Activated CD8-positive, alpha-beta T cell treated with anti-CD3 and anti-CD28 coated beads for 36 hours (primary cell): ENCODE measurements at regions not wholly inside any gene's neighbourhood (a gene's known extent, or its start where the extent isn't known, plus 50 kb on each side); places are given as distances from the start of the nearest gene placed in this dataset.

Experiments used
- ATAC-seq: fragments of 200-7000 bp; cut with Tn5 transposase; one replicate; pipeline ENCODE4 v1.10.0; 2021; ENCODE audit warnings: mild to moderate bottlenecking, moderate library complexity
- CTCF ChIA-PET: fragments of 350-600 bp; sonication (Branson Sonifier 250); formaldehyde crosslinking; loops from one replicate; lab custom pipeline; 2021; ENCODE audit warnings: antibody characterized with exemption; lab: Charles Lee
- POLR2A ChIA-PET: fragments of 350-600 bp; sonication (Branson Sonifier 250); formaldehyde crosslinking; loops from one replicate; lab custom pipeline; 2021; ENCODE audit warnings: antibody characterized with exemption; lab: Charles Lee
- DNase-seq: peaks from one replicate; pipeline ENCODE4 v3.0.0-alpha.2; 2020
- H3K27ac Mint-ChIP-seq: one replicate; pipeline ENCODE4 v1.8.0; 2021; ENCODE audit warnings: mild to moderate bottlenecking, mixed read lengths
- H3K27me3 Mint-ChIP-seq: one replicate; pipeline ENCODE4 v1.8.0; 2021; ENCODE audit warnings: mixed read lengths
- H3K36me3 Mint-ChIP-seq: one replicate; pipeline ENCODE4 v1.8.0; 2021; ENCODE audit warnings: low read depth, mixed read lengths
- H3K4me1 Mint-ChIP-seq: one replicate; pipeline ENCODE4 v1.8.0; 2021; ENCODE audit warnings: low read depth, mixed read lengths
- H3K4me3 Mint-ChIP-seq: one replicate; pipeline ENCODE4 v1.8.0; 2021; ENCODE audit warnings: mild to moderate bottlenecking, moderate library complexity, mixed read lengths
- H3K9me3 Mint-ChIP-seq: one replicate; pipeline ENCODE4 v1.8.0; 2021; ENCODE audit warnings: mixed read lengths
- intact Hi-C: fragments of 100-400 bp; cut with micrococcal nuclease; formaldehyde crosslinking; loops from one replicate; pipeline ENCODE4 v1.10.0; 2022
- TF ChIP-seq, protein P1 (sequence below): fragments of 200-600 bp; IDR thresholded peaks from one replicate; pipeline ENCODE4 v1.8.0; 2022; ENCODE audit warnings: antibody characterized with exemption, mild to moderate bottlenecking

DNA sequence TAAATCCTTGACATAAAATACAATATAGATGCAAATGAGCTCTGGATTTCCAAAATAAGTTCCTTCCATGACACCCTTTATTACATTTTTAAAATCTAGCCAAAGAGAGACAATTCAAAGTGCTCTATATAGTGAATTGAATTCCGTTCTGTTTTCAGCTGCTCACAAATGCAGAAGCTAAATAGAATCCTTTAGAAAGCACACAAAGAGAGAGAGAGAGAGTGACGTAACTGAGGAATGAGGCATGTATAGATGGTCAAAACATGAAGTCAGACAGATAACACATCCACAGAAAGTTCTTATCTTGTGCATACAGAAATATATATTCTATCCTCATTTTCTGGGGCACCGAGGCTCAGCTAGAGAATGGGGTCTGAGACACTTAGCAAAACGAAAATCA, 344.7 kb upstream of the NETO1 start:
- TF ChIP-seq, protein P1, sequence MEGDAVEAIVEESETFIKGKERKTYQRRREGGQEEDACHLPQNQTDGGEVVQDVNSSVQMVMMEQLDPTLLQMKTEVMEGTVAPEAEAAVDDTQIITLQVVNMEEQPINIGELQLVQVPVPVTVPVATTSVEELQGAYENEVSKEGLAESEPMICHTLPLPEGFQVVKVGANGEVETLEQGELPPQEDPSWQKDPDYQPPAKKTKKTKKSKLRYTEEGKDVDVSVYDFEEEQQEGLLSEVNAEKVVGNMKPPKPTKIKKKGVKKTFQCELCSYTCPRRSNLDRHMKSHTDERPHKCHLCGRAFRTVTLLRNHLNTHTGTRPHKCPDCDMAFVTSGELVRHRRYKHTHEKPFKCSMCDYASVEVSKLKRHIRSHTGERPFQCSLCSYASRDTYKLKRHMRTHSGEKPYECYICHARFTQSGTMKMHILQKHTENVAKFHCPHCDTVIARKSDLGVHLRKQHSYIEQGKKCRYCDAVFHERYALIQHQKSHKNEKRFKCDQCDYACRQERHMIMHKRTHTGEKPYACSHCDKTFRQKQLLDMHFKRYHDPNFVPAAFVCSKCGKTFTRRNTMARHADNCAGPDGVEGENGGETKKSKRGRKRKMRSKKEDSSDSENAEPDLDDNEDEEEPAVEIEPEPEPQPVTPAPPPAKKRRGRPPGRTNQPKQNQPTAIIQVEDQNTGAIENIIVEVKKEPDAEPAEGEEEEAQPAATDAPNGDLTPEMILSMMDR: no peak
- Mint-ChIP-seq H3K27me3 (no peaks in the 10 kb centered on the region), H3K4me1 (no peaks in the 10 kb centered on the region), H3K36me3 (no peaks in the 10 kb centered on the region), H3K27ac (no peak overlapping the region), H3K4me3 (no peak overlapping the region), H3K9me3 (no peaks in the 10 kb centered on the region)
- no peak for DNase-seq
- no peak for ATAC-seq
- POLR2A ChIA-PET: no interaction called here
- CTCF ChIA-PET: no interaction called here
- intact Hi-C loops: no loop called here

DNA sequence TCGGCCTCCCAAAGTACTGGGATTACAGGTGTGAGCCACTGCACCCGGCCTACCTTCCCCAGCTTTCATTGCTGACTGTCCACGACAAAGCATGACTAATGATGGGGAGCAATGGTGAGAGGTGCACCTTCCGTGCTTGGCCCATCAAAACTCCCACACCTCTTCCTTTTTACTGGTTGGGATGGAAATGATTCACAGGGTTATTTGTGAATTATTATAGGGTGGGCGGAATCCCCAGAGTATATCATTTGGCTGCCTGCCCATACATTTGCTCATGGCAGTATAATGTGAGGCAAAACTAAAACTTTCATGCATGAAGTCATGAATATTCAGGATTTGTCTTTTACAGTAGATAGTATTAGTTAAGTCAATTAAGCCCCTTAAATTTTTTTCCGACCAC, 334.2 kb upstream of the NETO1 start:
- no peaks in the 10 kb centered on the region for H3K36me3 Mint-ChIP-seq
- no peaks in the 10 kb centered on the region for H3K4me1 Mint-ChIP-seq
- intact Hi-C loops: no loop called here
- ChIA-PET CTCF (no interaction called here), POLR2A (no interaction called here)
- DNase-seq (no peak), ATAC-seq (no peak)
- H3K27ac Mint-ChIP-seq: no peak overlapping the region
- no peaks in the 10 kb centered on the region for H3K9me3 Mint-ChIP-seq
- TF ChIP-seq, protein P1: no peak
- no peaks in the 10 kb centered on the region for H3K27me3 Mint-ChIP-seq
- H3K4me3 Mint-ChIP-seq: no peak overlapping the region

DNA sequence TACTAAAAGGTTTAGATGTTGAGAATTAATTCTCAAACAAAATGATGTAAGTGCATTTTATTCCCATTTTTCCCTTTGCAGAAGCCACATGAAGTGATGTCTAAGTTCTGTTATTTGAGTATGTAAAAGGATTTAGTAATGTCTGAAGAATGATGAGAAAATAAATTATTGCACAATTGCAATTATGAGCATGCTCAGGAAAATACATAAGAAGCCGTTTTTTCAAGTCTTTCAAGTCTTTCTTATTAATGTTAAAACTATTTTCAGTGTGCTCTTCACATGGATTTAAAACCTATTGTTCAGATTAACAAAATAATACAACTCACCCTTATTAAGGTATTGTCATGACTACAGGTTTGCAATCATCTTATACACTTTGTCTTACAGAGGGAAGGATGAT, 331.4 kb upstream of the NETO1 start:
- H3K36me3 Mint-ChIP-seq: no peaks in the 10 kb centered on the region
- no peaks in the 10 kb centered on the region for H3K27me3 Mint-ChIP-seq
- H3K4me3 Mint-ChIP-seq: no peak overlapping the region
- TF ChIP-seq, protein P1: no peak
- ChIA-PET CTCF (no interaction called here), POLR2A (no interaction called here)
- no peak for ATAC-seq
- no peak for DNase-seq
- intact Hi-C loops: no loop called here
- H3K27ac Mint-ChIP-seq: no peak overlapping the region
- no peaks in the 10 kb centered on the region for H3K9me3 Mint-ChIP-seq
- no peaks in the 10 kb centered on the region for H3K4me1 Mint-ChIP-seq

GRCh38 chr18:73189718-73190117, 321.9 kb upstream of the NETO1 start:
- Mint-ChIP-seq H3K27ac (no peak overlapping the region), H3K4me3 (no peak overlapping the region), H3K27me3 (no peaks in the 10 kb centered on the region), H3K36me3 (no peaks in the 10 kb centered on the region), H3K9me3 (peaks cover 2% of the 10 kb centered on the region), H3K4me1 (no peaks in the 10 kb centered on the region)
- ChIA-PET CTCF (no interaction called here), POLR2A (no interaction called here)
- DNase-seq (no peak), ATAC-seq (no peak)
- TF ChIP-seq, protein P1: no peak
- intact Hi-C loops: no loop called here

GRCh38 chr18:73168236-73168635, 300.4 kb upstream of the NETO1 start:
- Mint-ChIP-seq H3K27ac (no peak overlapping the region), H3K4me3 (no peak overlapping the region), H3K9me3 (no peaks in the 10 kb centered on the region), H3K4me1 (no peaks in the 10 kb centered on the region), H3K27me3 (no peaks in the 10 kb centered on the region), H3K36me3 (no peaks in the 10 kb centered on the region)
- intact Hi-C loops: no loop called here
- ATAC-seq: no peak
- ChIA-PET POLR2A (no interaction called here), CTCF (no interaction called here)
- TF ChIP-seq, protein P1: no peak
- no peak for DNase-seq
